Lower lobe of right lung (tissue), 2 donors: ENCODE measurements at regions not wholly inside any gene's neighbourhood (a gene's known extent, or its start where the extent isn't known, plus 50 kb on each side); places are given as distances from the start of the nearest gene placed in this dataset.

Experiments
- ATAC-seq, 2 donors: fragments of 200-7000 bp; cut with Tn5 transposase; one replicate each; pipeline ENCODE4 v1.9.1; 2020 to 2022; ENCODE audit warnings: mild to moderate bottlenecking in 2 of 2, moderate library complexity in 2 of 2
- DNase-seq: peaks from one replicate; pipeline ENCODE4 v3.0.0-alpha.2; 2020
- H3K27ac ChIP-seq: fragments of 200-600 bp; one replicate; pipeline ENCODE4 v1.8.0; 2022
- H3K27me3 ChIP-seq: fragments of 200-600 bp; one replicate; pipeline ENCODE4 v1.8.0; 2022; ENCODE audit warnings: low read depth
- H3K36me3 ChIP-seq: fragments of 200-600 bp; one replicate; pipeline ENCODE4 v1.8.0; 2022; ENCODE audit warnings: mild to moderate bottlenecking
- H3K4me1 ChIP-seq: fragments of 200-600 bp; one replicate; pipeline ENCODE4 v1.8.0; 2022
- H3K4me3 ChIP-seq: fragments of 200-600 bp; one replicate; pipeline ENCODE4 v1.8.0; 2022; ENCODE audit warnings: mild to moderate bottlenecking
- H3K9me3 ChIP-seq: fragments of 200-600 bp; one replicate; pipeline ENCODE4 v1.8.0; 2022
- intact Hi-C: fragments of 100-400 bp; cut with DNase I; formaldehyde crosslinking; loops from one replicate; pipeline ENCODE4 v1.11.0; 2022
- TF ChIP-seq, protein P1 (sequence below): fragments of 200-600 bp; IDR thresholded peaks from one replicate; pipeline ENCODE4 v1.8.0; 2022; ENCODE audit warnings: antibody characterized with exemption, mild to moderate bottlenecking
- donor health status: DM: no; HTN: yes; CAD: no; lungs with severe emphysema.

DNA sequence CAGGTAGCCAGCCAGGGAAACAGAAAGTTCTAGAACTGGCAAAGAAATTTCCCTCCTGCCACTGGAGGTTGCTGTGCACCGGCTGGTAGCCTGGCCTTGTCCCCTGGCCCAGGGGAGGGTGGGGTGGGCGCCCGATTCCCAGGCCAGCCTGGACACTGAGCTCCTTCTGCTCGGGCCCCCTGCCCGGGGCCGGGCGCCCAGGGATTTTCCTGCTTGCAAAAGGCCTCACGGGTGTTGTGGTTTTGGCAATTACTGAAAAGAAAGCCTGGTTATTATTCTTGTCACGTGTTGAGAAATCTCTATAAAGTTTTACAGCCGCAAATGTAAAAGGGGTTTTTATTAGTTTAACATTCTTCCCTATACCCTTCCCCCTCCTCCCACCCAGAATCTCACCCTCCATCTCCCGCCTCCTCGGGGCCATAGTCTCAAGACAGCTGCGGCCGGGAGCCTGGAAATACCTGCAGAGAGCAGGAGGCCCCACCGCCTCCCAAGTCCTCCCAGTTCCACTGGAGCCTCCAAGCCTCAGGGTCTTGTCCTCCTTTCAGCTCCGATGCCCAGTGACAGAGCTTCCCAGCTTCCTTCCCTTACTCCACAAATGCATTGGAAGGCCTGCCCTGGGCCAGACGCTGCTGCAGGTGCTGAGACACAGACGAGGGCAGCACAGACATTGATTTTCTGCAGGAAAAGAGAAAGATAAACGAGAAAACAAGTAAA lies 1515.6 kb downstream of the TBC1D22A start:
- H3K36me3 ChIP-seq, result no peaks in the 10 kb centered on the region
- TF ChIP-seq, protein P1, sequence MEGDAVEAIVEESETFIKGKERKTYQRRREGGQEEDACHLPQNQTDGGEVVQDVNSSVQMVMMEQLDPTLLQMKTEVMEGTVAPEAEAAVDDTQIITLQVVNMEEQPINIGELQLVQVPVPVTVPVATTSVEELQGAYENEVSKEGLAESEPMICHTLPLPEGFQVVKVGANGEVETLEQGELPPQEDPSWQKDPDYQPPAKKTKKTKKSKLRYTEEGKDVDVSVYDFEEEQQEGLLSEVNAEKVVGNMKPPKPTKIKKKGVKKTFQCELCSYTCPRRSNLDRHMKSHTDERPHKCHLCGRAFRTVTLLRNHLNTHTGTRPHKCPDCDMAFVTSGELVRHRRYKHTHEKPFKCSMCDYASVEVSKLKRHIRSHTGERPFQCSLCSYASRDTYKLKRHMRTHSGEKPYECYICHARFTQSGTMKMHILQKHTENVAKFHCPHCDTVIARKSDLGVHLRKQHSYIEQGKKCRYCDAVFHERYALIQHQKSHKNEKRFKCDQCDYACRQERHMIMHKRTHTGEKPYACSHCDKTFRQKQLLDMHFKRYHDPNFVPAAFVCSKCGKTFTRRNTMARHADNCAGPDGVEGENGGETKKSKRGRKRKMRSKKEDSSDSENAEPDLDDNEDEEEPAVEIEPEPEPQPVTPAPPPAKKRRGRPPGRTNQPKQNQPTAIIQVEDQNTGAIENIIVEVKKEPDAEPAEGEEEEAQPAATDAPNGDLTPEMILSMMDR, result no peak
- DNase-seq, result no peak
- no peak overlapping the region for H3K4me3 ChIP-seq
- H3K4me1 ChIP-seq, result no peaks in the 10 kb centered on the region
- intact Hi-C loops, result no loop called here
- H3K27me3 ChIP-seq, result peaks cover 6% of the 10 kb centered on the region
- no peaks in the 10 kb centered on the region for H3K9me3 ChIP-seq
- no peak for ATAC-seq
- H3K27ac ChIP-seq, result no peak overlapping the region

DNA sequence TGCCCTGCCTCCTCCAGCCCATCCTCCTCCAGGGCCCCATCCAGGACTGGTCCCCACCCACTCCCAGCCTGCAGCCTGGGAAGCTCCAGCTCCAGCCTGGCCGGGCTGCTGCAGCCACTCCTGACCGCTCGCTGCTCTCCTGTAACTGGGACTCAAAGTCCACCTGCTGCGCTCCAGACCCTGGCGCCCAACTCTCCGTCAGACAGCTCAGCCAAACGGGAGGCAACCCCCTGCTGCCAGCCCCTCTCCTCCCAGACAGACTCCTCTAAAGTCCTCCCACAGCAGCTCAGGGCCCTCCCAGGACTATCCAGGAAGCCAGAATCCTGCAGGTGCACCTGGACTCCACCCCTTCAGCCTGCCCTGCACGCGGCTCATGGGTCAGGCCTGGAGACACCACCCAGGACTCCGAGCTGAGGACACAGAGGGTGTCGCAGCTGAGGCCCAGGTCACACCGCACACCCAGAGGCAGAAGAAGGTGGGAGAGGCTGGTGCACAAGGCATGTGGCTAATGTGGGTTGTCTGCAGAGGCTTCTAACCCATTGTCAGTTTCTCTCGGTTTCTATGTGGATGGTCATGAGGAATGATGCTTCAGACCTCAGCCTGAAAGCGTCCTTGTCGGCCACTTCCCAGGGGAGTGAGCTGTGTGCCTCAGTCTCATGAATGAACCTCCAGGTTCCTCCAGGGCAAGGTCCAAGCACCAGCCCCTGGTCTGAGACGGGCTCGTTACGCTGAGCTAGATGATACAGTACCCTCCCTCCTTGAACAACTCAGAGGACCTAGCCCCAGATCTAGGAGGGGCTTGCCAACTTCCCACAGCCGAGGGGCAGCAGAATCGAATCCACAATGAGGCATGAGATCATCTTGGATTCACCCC lies 1514.8 kb downstream of the TBC1D22A start:
- Histone ChIP-seq H3K27me3 (peaks cover 6% of the 10 kb centered on the region), H3K9me3 (no peaks in the 10 kb centered on the region), H3K27ac (no peak overlapping the region), H3K36me3 (no peaks in the 10 kb centered on the region), H3K4me3 (no peak overlapping the region), H3K4me1 (no peaks in the 10 kb centered on the region)
- DNase-seq (no peak), ATAC-seq (peak in 1 of 2 donors; percentile 20)
- TF ChIP-seq, protein P1, result no peak
- intact Hi-C loops, result no loop called here

DNA sequence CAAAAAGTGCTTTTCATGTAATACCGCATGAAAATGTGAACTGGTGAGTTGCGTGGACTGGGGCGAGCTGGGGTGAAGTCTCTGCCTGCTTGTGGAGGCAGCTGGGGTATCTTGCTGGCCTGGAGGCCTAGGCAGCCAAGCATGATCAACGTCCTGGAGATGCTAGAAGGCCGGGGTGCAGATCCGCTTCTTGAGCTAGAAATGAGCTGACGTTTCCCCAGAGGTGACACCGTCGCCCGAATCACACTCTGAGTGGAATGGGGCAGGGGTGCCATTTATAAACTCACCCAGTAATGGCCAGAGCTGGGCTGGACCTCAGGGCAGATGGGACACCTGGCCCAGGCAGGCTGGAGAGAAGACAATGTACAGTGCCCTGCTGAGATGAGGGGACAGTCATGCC lies 1513.0 kb downstream of the TBC1D22A start:
- H3K36me3 ChIP-seq, result no peaks in the 10 kb centered on the region
- intact Hi-C loops, result no loop called here

DNA sequence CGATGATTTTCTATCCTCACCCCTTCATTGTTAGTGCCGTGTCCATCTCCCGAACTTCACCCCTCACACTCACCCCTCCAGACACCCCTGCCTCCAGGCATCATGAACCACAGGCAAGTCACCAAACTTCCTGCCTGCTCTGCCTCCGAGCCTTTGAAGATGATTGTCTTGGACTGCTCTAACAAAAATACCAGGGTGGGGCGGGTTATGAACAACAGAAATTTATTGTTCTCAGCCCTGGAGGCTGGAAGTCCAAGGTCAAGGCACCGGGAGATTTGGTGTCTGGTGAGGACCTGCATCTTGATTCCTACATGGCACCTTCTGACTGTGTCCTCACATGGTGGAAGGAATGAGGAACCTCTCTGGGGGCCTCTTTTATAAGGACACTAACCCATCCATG lies 1508.3 kb downstream of the TBC1D22A start:
- H3K27me3 ChIP-seq, result no peaks in the 10 kb centered on the region
- no peak overlapping the region for H3K4me3 ChIP-seq
- no peaks in the 10 kb centered on the region for H3K4me1 ChIP-seq
- H3K36me3 ChIP-seq, result no peaks in the 10 kb centered on the region
- intact Hi-C loops, result no loop called here
- ATAC-seq (no peak), DNase-seq (no peak)
- no peak overlapping the region for H3K27ac ChIP-seq
- TF ChIP-seq, protein P1, result no peak
- no peaks in the 10 kb centered on the region for H3K9me3 ChIP-seq

More for the DNA sequence above, 1513.0 kb downstream of the TBC1D22A start:
- ATAC-seq, result no peak
- H3K27ac ChIP-seq, result no peak overlapping the region
- TF ChIP-seq, protein P1, result no peak
- peaks cover 6% of the 10 kb centered on the region for H3K27me3 ChIP-seq
- DNase-seq, result no peak
- H3K4me3 ChIP-seq, result no peak overlapping the region
- no peaks in the 10 kb centered on the region for H3K4me1 ChIP-seq
- no peaks in the 10 kb centered on the region for H3K9me3 ChIP-seq

DNA sequence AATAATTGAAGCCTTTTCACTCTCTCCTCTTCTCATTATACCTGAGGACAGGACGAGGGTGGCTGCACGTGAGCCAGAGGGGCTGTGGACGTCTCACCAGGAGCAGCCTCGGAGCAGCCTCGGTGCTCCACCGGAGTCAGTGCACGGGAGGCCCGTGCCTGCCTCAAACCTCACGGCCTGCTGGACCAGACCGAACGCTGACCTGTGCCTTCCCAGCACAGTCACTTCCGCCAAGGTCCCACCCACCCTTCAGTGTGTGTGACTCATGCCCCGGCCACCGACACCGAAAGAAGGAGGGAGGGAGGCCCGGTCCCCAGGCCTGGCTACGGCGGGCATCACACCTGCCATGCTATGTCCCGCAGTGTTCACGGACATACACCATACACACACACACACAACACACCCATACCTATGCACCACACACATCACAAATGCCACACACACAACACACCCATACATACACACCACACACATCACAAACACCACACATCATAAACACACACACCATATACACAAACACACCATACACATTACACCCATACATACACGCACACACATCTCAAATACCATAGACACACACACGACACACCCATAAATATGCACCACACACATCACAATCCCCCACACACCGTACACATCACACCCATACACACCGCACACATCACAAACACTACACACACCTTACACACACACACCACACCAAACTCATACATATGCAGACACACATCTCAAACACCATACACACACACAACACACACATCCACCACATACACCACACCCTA lies 1506.5 kb downstream of the TBC1D22A start:
- ATAC-seq (peak; percentile 91), DNase-seq (peak; percentile 78)
- intact Hi-C loops, result no loop called here
- Histone ChIP-seq H3K4me3 (no peak overlapping the region), H3K27ac (no peak overlapping the region), H3K27me3 (no peaks in the 10 kb centered on the region), H3K9me3 (no peaks in the 10 kb centered on the region), H3K36me3 (no peaks in the 10 kb centered on the region), H3K4me1 (no peaks in the 10 kb centered on the region)
- TF ChIP-seq, protein P1, result no peak
